Stomach (tissue), 4 donors: ENCODE measurements at regions not wholly inside any gene's neighbourhood (a gene's known extent, or its start where the extent isn't known, plus 50 kb on each side); places are given as distances from the start of the nearest gene placed in this dataset.

ENCODE experiments used
- EP300 ChIP-seq: sonication (generic); formaldehyde crosslinking; IDR thresholded peaks from one replicate; pipeline ENCODE4 v1.6.1; 2017; ENCODE audit warnings: antibody characterized with exemption
- POLR2A ChIP-seq, 4 donors: fragments of 450-650 bp; IDR thresholded peaks; one replicate each; pipeline ENCODE4 v1.6.1; 2016; ENCODE audit warnings: antibody characterized with exemption in 4 of 4, control low read depth in 2 of 4, mild to moderate bottlenecking in 1 of 4, moderate library complexity in 1 of 4
- TF ChIP-seq, protein P1 (sequence below), 7 experiments: fragments of 450-650 bp in 4 of 7; fragments of 200-600 bp in 3 of 7; sonication (generic) in 3 of 7; IDR thresholded peaks; one replicate each; pipeline ENCODE4 v1.5.1; 2016 to 2019; ENCODE audit warnings: antibody characterized with exemption in 7 of 7, control low read depth in 2 of 7, mild to moderate bottlenecking in 1 of 7

DNA sequence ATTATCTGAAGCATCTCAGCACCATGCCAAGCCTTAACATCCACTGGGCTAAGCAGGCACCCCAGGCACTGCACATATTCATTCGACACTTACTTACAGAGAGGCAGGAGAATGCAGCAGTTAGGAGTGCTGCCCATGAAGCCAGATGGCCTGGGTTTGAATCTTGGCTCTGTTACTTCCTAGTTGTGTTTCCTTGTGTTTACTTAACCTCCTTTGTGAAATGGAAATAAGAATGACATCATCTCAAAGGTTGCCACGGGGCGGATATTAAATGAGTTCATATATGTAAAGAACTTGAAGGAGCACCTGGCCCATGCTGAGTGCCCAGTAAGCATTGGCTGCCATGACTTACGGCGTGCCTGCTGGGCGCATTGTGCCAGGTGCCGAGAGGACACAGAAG is 565.2 kb downstream of the CDK5RAP2 start:
- TF ChIP-seq, protein P1, sequence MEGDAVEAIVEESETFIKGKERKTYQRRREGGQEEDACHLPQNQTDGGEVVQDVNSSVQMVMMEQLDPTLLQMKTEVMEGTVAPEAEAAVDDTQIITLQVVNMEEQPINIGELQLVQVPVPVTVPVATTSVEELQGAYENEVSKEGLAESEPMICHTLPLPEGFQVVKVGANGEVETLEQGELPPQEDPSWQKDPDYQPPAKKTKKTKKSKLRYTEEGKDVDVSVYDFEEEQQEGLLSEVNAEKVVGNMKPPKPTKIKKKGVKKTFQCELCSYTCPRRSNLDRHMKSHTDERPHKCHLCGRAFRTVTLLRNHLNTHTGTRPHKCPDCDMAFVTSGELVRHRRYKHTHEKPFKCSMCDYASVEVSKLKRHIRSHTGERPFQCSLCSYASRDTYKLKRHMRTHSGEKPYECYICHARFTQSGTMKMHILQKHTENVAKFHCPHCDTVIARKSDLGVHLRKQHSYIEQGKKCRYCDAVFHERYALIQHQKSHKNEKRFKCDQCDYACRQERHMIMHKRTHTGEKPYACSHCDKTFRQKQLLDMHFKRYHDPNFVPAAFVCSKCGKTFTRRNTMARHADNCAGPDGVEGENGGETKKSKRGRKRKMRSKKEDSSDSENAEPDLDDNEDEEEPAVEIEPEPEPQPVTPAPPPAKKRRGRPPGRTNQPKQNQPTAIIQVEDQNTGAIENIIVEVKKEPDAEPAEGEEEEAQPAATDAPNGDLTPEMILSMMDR (IDR thresholded peaks at IDR 0.05) = no peak
- TF ChIP-seq POLR2A (IDR thresholded peaks at IDR 0.05) (no peak), EP300 (no peak)
